K562 (cell line): ENCODE measurements at regions not wholly inside any gene's neighbourhood (a gene's known extent, or its start where the extent isn't known, plus 50 kb on each side); places are given as distances from the start of the nearest gene placed in this dataset.

ENCODE experiments used
- TARDBP ChIP-seq: fragments of 450-650 bp; IDR thresholded peaks from 2 replicates; pipeline ENCODE4 v1.6.1; 2016
- YY1 ChIP-seq, 3 experiments: IDR thresholded peaks; 2 replicates each; pipeline ENCODE4 v1.6.1; 2011; ENCODE audit warnings: low read length in 2 of 3, mild to moderate bottlenecking in 2 of 3, moderate library complexity in 2 of 3, borderline replicate concordance in 1 of 3, control low read depth in 1 of 3, low read depth in 1 of 3; ENCODE audit not compliant: insufficient read depth in 3 of 3, insufficient replicate concordance in 2 of 3, control insufficient read depth in 1 of 3, insufficient read length in 1 of 3; ENCODE audit errors: extremely low read depth in 1 of 3

DNA sequence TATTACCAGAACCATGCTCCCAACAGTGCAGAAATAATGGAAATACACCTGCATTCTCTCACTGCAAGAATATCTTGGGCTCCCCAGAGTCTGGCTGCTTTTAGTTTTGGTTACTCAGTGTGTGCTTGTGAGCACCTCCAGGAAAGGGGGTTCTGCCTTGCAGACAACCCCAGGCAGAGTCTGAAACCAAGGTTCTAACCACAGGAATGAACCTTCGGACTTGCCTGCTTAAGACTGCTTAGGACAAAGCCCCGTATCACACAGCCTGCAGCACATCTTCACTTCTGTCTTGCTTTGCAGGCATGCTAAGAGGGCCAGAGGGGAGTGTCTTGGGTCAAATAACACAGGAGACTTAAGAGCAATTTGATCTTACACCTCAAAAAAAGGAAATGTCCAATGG, 94.8 kb upstream of the SPATA31C2 start:
- TF ChIP-seq YY1 (IDR thresholded peaks at IDR 0.05; ENCODE audit: borderline replicate concordance in 1 of 3, control insufficient read depth in 1 of 3, extremely low read depth in 1 of 3, insufficient read depth in 3 of 3, insufficient read length in 1 of 3, insufficient replicate concordance in 2 of 3, low read depth in 1 of 3, low read length in 2 of 3), result no peak
- no peak for TF ChIP-seq TARDBP
